Panc1 (cell line): ENCODE measurements at regions not wholly inside any gene's neighbourhood (a gene's known extent, or its start where the extent isn't known, plus 50 kb on each side); places are given as distances from the start of the nearest gene placed in this dataset.

Experiments used
- POLR2AphosphoS5 ChIP-seq: IDR thresholded peaks from 2 replicates; pipeline ENCODE4 v1.6.1; 2012; ENCODE audit warnings: mild to moderate bottlenecking, low read depth, low read length, moderate library complexity
- TCF7L2 ChIP-seq: IDR thresholded peaks from 2 replicates; pipeline ENCODE4 v1.6.1; 2011; ENCODE audit warnings: mild to moderate bottlenecking, low read depth, low read length, inconsistent platforms
- TF ChIP-seq, protein P1 (sequence below): fragments of 450-650 bp; IDR thresholded peaks from 2 replicates; pipeline ENCODE4 v1.5.1; 2017; ENCODE audit warnings: mild to moderate bottlenecking

DNA sequence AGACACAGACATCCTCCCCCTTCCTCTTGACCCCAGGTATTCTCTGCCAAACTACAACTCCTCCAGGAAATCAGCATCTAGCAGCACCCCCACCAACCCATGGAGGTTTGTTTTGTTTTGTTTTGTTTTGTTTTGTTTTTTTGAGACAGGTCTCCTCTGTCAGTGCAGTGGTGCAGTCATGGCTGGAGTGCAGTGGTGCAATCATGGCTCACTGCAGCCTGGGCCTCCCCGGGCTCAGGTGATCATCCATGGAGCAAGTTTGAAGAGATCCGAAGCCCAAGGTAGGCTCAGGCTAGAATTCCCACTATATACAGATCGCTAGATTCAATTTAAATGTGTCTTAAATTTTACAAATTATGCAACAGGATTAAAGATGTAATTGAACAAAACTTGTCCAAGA is 518.2 kb upstream of the ARID1B start:
- TF ChIP-seq, protein P1, sequence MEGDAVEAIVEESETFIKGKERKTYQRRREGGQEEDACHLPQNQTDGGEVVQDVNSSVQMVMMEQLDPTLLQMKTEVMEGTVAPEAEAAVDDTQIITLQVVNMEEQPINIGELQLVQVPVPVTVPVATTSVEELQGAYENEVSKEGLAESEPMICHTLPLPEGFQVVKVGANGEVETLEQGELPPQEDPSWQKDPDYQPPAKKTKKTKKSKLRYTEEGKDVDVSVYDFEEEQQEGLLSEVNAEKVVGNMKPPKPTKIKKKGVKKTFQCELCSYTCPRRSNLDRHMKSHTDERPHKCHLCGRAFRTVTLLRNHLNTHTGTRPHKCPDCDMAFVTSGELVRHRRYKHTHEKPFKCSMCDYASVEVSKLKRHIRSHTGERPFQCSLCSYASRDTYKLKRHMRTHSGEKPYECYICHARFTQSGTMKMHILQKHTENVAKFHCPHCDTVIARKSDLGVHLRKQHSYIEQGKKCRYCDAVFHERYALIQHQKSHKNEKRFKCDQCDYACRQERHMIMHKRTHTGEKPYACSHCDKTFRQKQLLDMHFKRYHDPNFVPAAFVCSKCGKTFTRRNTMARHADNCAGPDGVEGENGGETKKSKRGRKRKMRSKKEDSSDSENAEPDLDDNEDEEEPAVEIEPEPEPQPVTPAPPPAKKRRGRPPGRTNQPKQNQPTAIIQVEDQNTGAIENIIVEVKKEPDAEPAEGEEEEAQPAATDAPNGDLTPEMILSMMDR, result no peak
- TF ChIP-seq POLR2AphosphoS5 (no peak), TCF7L2 (no peak)
